ENCODE measurements at regions not wholly inside any gene's neighbourhood (a gene's known extent, or its start where the extent isn't known, plus 50 kb on each side); places are given as distances from the start of the nearest gene placed in this dataset.

DNA sequence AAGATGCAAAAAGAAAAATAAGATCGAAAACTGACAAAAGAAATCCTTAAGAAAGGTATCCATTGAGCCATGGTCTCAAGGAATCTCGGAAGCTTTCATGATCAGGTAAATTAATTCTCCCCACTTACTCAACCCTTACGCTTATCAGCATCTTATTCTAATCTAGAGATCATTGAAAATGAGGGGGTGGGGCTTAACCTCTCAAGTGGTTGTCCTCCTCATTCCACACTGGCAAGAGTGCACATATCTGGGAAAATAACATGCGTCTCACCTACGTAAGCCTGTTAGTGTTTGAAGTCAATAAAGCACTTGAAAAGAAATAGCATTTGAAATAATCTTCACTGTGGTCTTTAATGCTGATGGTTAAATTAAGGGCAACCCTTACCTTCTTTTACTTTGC, 82.5 kb upstream of the NEUROD1 start:
- Histone ChIP-seq H4K20me1 (ENCODE audit: insufficient read depth) (no peaks in the 10 kb centered on the region), H3K4me2 (no peak overlapping the region), H3K36me3 (replicated peaks in 1 of 2; ENCODE audit: control insufficient read depth in 1 of 2, insufficient read depth in 2 of 2, low read length in 1 of 2) (no peaks in the 10 kb centered on the region), H3F3A (replicated peaks; ENCODE audit: insufficient read depth) (no peaks in the 10 kb centered on the region), H3K27ac (ENCODE audit: low read depth in 2 of 2, low read length in 1 of 2) (no peak overlapping the region), H3K27me3 (ENCODE audit: insufficient read depth) (no peaks in the 10 kb centered on the region), H3K4me1 (ENCODE audit: control insufficient read depth in 1 of 2, insufficient read depth in 2 of 2, low read depth in 1 of 2, low read length in 1 of 2) (peaks cover 0 to 9% of the 10 kb centered on the region in 2 experiments; a peak in 1 of 4 replicates), H3K9ac (no peak overlapping the region), H3K79me2 (ENCODE audit: insufficient read depth) (no peaks in the 10 kb centered on the region), H3K4me3 (ENCODE audit: low read depth in 2 of 2, low read length in 1 of 2) (no peak overlapping the region), H3K9me2 (no peaks in the 10 kb centered on the region), H3K9me3 (no peaks in the 10 kb centered on the region), H2AFZ (ENCODE audit: low read depth) (no peak overlapping the region)
- 96% methylated on average over 5 of the region's 5 CpGs for WGBS (ENCODE audit: low lambda C conversion rate)
- no peak for TF ChIP-seq RXRA (IDR thresholded peaks at IDR 0.05; ENCODE audit: borderline replicate concordance, low read depth)
- TF ChIP-seq ELF1 (IDR thresholded peaks at IDR 0.05), result no peak
- TF ChIP-seq TEAD4 (IDR thresholded peaks at IDR 0.05; ENCODE audit: borderline replicate concordance, insufficient read depth), result no peak
- no peak for TF ChIP-seq TCF12 (IDR thresholded peaks at IDR 0.05)
- TF ChIP-seq RAD21 (IDR thresholded peaks at IDR 0.05; ENCODE audit: low read length), result no peak
- TF ChIP-seq RCOR1 (IDR thresholded peaks at IDR 0.05; ENCODE audit: low read length), result no peak
- no peak for TF ChIP-seq EZH2phosphoT487 (IDR thresholded peaks at IDR 0.05; ENCODE audit: borderline replicate concordance, low read depth)
- TF ChIP-seq, protein P1, sequence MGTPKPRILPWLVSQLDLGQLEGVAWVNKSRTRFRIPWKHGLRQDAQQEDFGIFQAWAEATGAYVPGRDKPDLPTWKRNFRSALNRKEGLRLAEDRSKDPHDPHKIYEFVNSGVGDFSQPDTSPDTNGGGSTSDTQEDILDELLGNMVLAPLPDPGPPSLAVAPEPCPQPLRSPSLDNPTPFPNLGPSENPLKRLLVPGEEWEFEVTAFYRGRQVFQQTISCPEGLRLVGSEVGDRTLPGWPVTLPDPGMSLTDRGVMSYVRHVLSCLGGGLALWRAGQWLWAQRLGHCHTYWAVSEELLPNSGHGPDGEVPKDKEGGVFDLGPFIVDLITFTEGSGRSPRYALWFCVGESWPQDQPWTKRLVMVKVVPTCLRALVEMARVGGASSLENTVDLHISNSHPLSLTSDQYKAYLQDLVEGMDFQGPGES (IDR thresholded peaks at IDR 0.05; ENCODE audit: low read depth, low read length), result no peak
- no peak for TF ChIP-seq FOXM1 (IDR thresholded peaks at IDR 0.05; ENCODE audit: low read depth)
- no peak for TF ChIP-seq FOXJ3 (CRISPR knock-in tag; IDR thresholded peaks at IDR 0.05)
- TF ChIP-seq EP300 (IDR thresholded peaks at IDR 0.05; ENCODE audit: borderline replicate concordance in 1 of 2, low read depth in 1 of 2, low read length in 1 of 2), result no peak
- TF ChIP-seq SMC3 (IDR thresholded peaks at IDR 0.05; ENCODE audit: low read depth, low read length), result no peak
- TF ChIP-seq SIN3A (IDR thresholded peaks at IDR 0.05; ENCODE audit: borderline replicate concordance, low read depth, low read length), result no peak
- no peak for TF ChIP-seq FOSL2 (IDR thresholded peaks at IDR 0.05; ENCODE audit: borderline replicate concordance, low read depth)
- TF ChIP-seq TAF1 (IDR thresholded peaks at IDR 0.05; ENCODE audit: borderline replicate concordance, low read depth, low read length), result no peak
- ChIA-PET POLR2A (no interaction called here), CTCF (no interaction called here)
- no peak for DNase-seq

DNA sequence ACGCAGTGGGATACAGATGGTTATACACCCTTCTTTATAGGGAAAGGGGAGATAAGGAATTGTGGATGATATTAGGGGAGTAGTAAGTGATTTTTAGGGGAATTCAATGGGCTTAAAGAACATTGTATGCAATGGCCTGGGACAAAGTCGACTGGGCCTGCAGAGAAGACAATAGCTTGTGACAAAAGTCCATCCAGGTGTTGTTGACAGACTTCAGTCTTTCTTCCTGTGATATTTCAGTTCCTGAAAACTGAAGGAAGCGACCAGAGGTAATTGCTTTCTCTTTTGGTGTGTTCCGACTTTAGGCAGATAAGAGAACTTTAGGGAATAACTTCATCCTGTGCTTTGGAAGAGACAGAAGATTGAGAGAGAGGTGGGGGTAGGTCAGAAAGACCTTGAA, 83.1 kb upstream of the NEUROD1 start:
- no peak for DNase-seq
- CTCF ChIA-PET, result interaction anchor here (0.8 kb wide), 1 partner anchor 16 kb away, joined by 3 read pairs; no protein-coding TSS in a partner anchor
- 85% methylated on average over 4 of the region's 4 CpGs for WGBS (ENCODE audit: low lambda C conversion rate)

More for the DNA sequence above, 83.1 kb upstream of the NEUROD1 start:
- no peaks in the 10 kb centered on the region for H3K9me2 ChIP-seq
- H3K9me3 ChIP-seq, result no peaks in the 10 kb centered on the region
- no peaks in the 10 kb centered on the region for H4K20me1 ChIP-seq (ENCODE audit: insufficient read depth)
- H3K9ac ChIP-seq, result no peak overlapping the region
- H3K4me3 ChIP-seq (ENCODE audit: low read depth in 2 of 2, low read length in 1 of 2), result no peak overlapping the region
- POLR2A ChIA-PET, result no interaction called here
- TF ChIP-seq FOXM1 (IDR thresholded peaks at IDR 0.05; ENCODE audit: low read depth) (no peak), RAD21 (IDR thresholded peaks at IDR 0.05; ENCODE audit: low read length) (no peak), EZH2phosphoT487 (IDR thresholded peaks at IDR 0.05; ENCODE audit: borderline replicate concordance, low read depth) (no peak), NRF1 (IDR thresholded peaks at IDR 0.05; ENCODE audit: low read depth, low read length) (no peak), NFIC (IDR thresholded peaks at IDR 0.05; ENCODE audit: borderline replicate concordance) (no peak), FOSL2 (IDR thresholded peaks at IDR 0.05; ENCODE audit: borderline replicate concordance, low read depth) (no peak), SIN3A (IDR thresholded peaks at IDR 0.05; ENCODE audit: borderline replicate concordance, low read depth, low read length) (no peak), TAF1 (IDR thresholded peaks at IDR 0.05; ENCODE audit: borderline replicate concordance, low read depth, low read length) (no peak), YY1 (IDR thresholded peaks at IDR 0.05; ENCODE audit: low read depth) (no peak), RCOR1 (IDR thresholded peaks at IDR 0.05; ENCODE audit: low read length) (no peak), GABPA (IDR thresholded peaks at IDR 0.05; ENCODE audit: low read depth) (no peak), POLR2AphosphoS5 (IDR thresholded peaks at IDR 0.05; ENCODE audit: low read depth, low read length) (no peak)
- TF ChIP-seq, protein P2, sequence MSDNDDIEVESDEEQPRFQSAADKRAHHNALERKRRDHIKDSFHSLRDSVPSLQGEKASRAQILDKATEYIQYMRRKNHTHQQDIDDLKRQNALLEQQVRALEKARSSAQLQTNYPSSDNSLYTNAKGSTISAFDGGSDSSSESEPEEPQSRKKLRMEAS (IDR thresholded peaks at IDR 0.05; ENCODE audit: low read depth), result no peak
- TF ChIP-seq, protein P3, sequence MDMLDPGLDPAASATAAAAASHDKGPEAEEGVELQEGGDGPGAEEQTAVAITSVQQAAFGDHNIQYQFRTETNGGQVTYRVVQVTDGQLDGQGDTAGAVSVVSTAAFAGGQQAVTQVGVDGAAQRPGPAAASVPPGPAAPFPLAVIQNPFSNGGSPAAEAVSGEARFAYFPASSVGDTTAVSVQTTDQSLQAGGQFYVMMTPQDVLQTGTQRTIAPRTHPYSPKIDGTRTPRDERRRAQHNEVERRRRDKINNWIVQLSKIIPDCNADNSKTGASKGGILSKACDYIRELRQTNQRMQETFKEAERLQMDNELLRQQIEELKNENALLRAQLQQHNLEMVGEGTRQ (IDR thresholded peaks at IDR 0.05; ENCODE audit: borderline replicate concordance, low read depth, low read length), result no peak
- TF ChIP-seq, protein P4, sequence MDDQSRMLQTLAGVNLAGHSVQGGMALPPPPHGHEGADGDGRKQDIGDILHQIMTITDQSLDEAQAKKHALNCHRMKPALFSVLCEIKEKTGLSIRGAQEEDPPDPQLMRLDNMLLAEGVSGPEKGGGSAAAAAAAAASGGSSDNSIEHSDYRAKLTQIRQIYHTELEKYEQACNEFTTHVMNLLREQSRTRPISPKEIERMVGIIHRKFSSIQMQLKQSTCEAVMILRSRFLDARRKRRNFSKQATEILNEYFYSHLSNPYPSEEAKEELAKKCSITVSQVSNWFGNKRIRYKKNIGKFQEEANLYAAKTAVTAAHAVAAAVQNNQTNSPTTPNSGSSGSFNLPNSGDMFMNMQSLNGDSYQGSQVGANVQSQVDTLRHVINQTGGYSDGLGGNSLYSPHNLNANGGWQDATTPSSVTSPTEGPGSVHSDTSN (IDR thresholded peaks at IDR 0.05), result no peak
- H3K4me2 ChIP-seq, result no peak overlapping the region
- no peak overlapping the region for H3K27ac ChIP-seq (ENCODE audit: low read depth in 2 of 2, low read length in 1 of 2)
- H3K79me2 ChIP-seq (ENCODE audit: insufficient read depth), result no peaks in the 10 kb centered on the region
- no peaks in the 10 kb centered on the region for H3K36me3 ChIP-seq (replicated peaks in 1 of 2; ENCODE audit: control insufficient read depth in 1 of 2, insufficient read depth in 2 of 2, low read length in 1 of 2)
- no peaks in the 10 kb centered on the region for H3K27me3 ChIP-seq (ENCODE audit: insufficient read depth)
- H3K4me1 ChIP-seq (ENCODE audit: control insufficient read depth in 1 of 2, insufficient read depth in 2 of 2, low read depth in 1 of 2, low read length in 1 of 2), result peaks cover 0 to 9% of the 10 kb centered on the region in 2 experiments; a peak in 1 of 4 replicates
- H2AFZ ChIP-seq (ENCODE audit: low read depth), result no peak overlapping the region
- no peaks in the 10 kb centered on the region for H3F3A ChIP-seq (replicated peaks; ENCODE audit: insufficient read depth)

Data from SK-N-SH (cell line).